ENCODE measurements at regions not wholly inside any gene's neighbourhood (a gene's known extent, or its start where the extent isn't known, plus 50 kb on each side); places are given as distances from the start of the nearest gene placed in this dataset.

- no peaks in the 10 kb centered on the region for H3K4me1 ChIP-seq (ENCODE audit: low read depth)
- no peak overlapping the region for H3K27ac ChIP-seq
- H3K36me3 ChIP-seq, result no peaks in the 10 kb centered on the region
- no peaks in the 10 kb centered on the region for H3K9me3 ChIP-seq (ENCODE audit: low read depth)
- TF ChIP-seq CTCF (IDR thresholded peaks at IDR 0.05; ENCODE audit: low read depth, low read length), result no peak
- DNase-seq (ENCODE audit: low read depth in 1 of 2, low spot score in 1 of 2), result no peak
- H3K4me3 ChIP-seq, result no peak overlapping the region
- no peaks in the 10 kb centered on the region for H3K27me3 ChIP-seq
These were observed 82.7 kb upstream of the CNR1 start for GRCh38 chr6:88248709-88249321.

- Histone ChIP-seq H3K27me3 (no peaks in the 10 kb centered on the region), H3K9me3 (ENCODE audit: low read depth) (no peaks in the 10 kb centered on the region), H3K27ac (no peak overlapping the region), H3K4me1 (ENCODE audit: low read depth) (no peaks in the 10 kb centered on the region), H3K36me3 (no peaks in the 10 kb centered on the region), H3K4me3 (no peak overlapping the region)
- no peak for DNase-seq (ENCODE audit: low read depth in 1 of 2, low spot score in 1 of 2)
- TF ChIP-seq CTCF (IDR thresholded peaks at IDR 0.05; ENCODE audit: low read depth, low read length), result no peak
These were observed 80.5 kb upstream of the CNR1 start for GRCh38 chr6:88246654-88247053.

GRCh38 chr6:88244721-88245120, 78.6 kb upstream of the CNR1 start:
- DNase-seq (ENCODE audit: low read depth in 1 of 2, low spot score in 1 of 2), result no peak

GRCh38 chr6:88238901-88239300, 72.8 kb upstream of the CNR1 start:
- no peaks in the 10 kb centered on the region for H3K4me1 ChIP-seq (ENCODE audit: low read depth)
- H3K36me3 ChIP-seq, result no peaks in the 10 kb centered on the region
- no peak overlapping the region for H3K4me3 ChIP-seq
- no peak for TF ChIP-seq CTCF (IDR thresholded peaks at IDR 0.05; ENCODE audit: low read depth, low read length)
- no peaks in the 10 kb centered on the region for H3K27me3 ChIP-seq
- H3K9me3 ChIP-seq (ENCODE audit: low read depth), result no peaks in the 10 kb centered on the region
- no peak for DNase-seq (ENCODE audit: low read depth in 1 of 2, low spot score in 1 of 2)
- H3K27ac ChIP-seq, result no peak overlapping the region

More at GRCh38 chr6:88244721-88245120, 78.6 kb upstream of the CNR1 start:
- H3K4me3 ChIP-seq, result no peak overlapping the region
- no peaks in the 10 kb centered on the region for H3K27me3 ChIP-seq
- H3K9me3 ChIP-seq (ENCODE audit: low read depth), result no peaks in the 10 kb centered on the region
- no peaks in the 10 kb centered on the region for H3K4me1 ChIP-seq (ENCODE audit: low read depth)
- no peak overlapping the region for H3K27ac ChIP-seq
- no peaks in the 10 kb centered on the region for H3K36me3 ChIP-seq
- no peak for TF ChIP-seq CTCF (IDR thresholded peaks at IDR 0.05; ENCODE audit: low read depth, low read length)

- H3K4me1 ChIP-seq (ENCODE audit: low read depth), result no peaks in the 10 kb centered on the region
- no peak for TF ChIP-seq CTCF (IDR thresholded peaks at IDR 0.05; ENCODE audit: low read depth, low read length)
- no peaks in the 10 kb centered on the region for H3K27me3 ChIP-seq
- H3K36me3 ChIP-seq, result no peaks in the 10 kb centered on the region
- H3K27ac ChIP-seq, result no peak overlapping the region
- peak in 1 of 2 donors; percentile 45 for DNase-seq (ENCODE audit: low read depth in 1 of 2, low spot score in 1 of 2)
- H3K9me3 ChIP-seq (ENCODE audit: low read depth), result no peaks in the 10 kb centered on the region
- H3K4me3 ChIP-seq, result no peak overlapping the region
These were observed 71.9 kb upstream of the CNR1 start for GRCh38 chr6:88238065-88238464.
